Fibroblast of villous mesenchyme (primary cell): ENCODE measurements at regions not wholly inside any gene's neighbourhood (a gene's known extent, or its start where the extent isn't known, plus 50 kb on each side); places are given as distances from the start of the nearest gene placed in this dataset.

ENCODE experiments used
- DNase-seq: peaks from one replicate; pipeline ENCODE4 v3.0.0-alpha.2; 2010; ENCODE audit warnings: low read depth
- H3K4me3 ChIP-seq: 2 replicates; pipeline ENCODE4 v1.5.1; 2011; ENCODE audit warnings: low read depth, mild to moderate bottlenecking, low read length
- CTCF ChIP-seq: IDR thresholded peaks from 2 replicates; pipeline ENCODE4 v1.5.1; 2012; ENCODE audit warnings: low read depth, mild to moderate bottlenecking, low read length; ENCODE audit not compliant: insufficient read depth

- no peak for DNase-seq
- no peak for TF ChIP-seq CTCF
- no peak overlapping the region for H3K4me3 ChIP-seq
Observed at GRCh38 chr4:41318839-41319530, 62.3 kb downstream of the UCHL1 start.

- TF ChIP-seq CTCF = no peak
- no peak overlapping the region for H3K4me3 ChIP-seq
- no peak for DNase-seq
Observed at GRCh38 chr4:41319553-41319952, 62.8 kb downstream of the UCHL1 start.

- no peak for DNase-seq
- no peak for TF ChIP-seq CTCF
- H3K4me3 ChIP-seq = no peak overlapping the region
Observed at GRCh38 chr4:41320278-41320677, 63.5 kb downstream of the UCHL1 start.

GRCh38 chr4:41320786-41321185 is 64.1 kb downstream of the UCHL1 start:
- DNase-seq = no peak
- no peak for TF ChIP-seq CTCF
- H3K4me3 ChIP-seq = no peak overlapping the region

GRCh38 chr4:41321216-41321945 is 64.7 kb downstream of the UCHL1 start:
- H3K4me3 ChIP-seq = no peak overlapping the region
- TF ChIP-seq CTCF = no peak
- DNase-seq = no peak

- DNase-seq = no peak
- no peak overlapping the region for H3K4me3 ChIP-seq
- no peak for TF ChIP-seq CTCF
Observed at GRCh38 chr4:41322617-41323016, 65.9 kb downstream of the UCHL1 start.
